Right kidney (tissue), 1 donor: ENCODE measurements at regions not wholly inside any gene's neighbourhood (a gene's known extent, or its start where the extent isn't known, plus 50 kb on each side); places are given as distances from the start of the nearest gene placed in this dataset.
"Not testable (repeated sequence)": the region's sequence is repeated elsewhere in the genome, so short reads cannot be mapped to it uniquely, and the experiment has no call there.

Experiments
- DNase-seq: peaks from one replicate; pipeline ENCODE4 v3.0.0-alpha.2; 2016

DNA sequence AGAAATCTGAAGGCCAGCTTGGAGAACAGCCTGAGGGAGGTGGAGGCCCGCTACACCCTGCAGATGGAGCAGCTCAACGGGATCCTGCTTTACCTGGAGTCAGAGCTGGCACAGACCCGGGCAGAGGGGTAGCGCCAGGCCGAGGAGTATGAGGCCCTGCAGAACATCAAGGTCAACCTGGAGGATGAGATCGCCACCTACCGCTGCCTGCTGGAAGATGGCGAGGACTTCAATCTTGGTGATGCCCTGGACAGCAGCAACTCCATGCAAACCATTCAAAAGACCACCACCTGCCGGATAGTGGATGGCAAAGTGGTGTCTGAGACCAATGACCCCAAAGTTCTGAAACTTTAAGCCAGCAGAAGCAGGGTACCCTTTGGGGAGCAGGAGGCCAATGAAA lies 318.4 kb downstream of the ZFHX3 start:
- DNase-seq, result not testable (repeated sequence)

DNA sequence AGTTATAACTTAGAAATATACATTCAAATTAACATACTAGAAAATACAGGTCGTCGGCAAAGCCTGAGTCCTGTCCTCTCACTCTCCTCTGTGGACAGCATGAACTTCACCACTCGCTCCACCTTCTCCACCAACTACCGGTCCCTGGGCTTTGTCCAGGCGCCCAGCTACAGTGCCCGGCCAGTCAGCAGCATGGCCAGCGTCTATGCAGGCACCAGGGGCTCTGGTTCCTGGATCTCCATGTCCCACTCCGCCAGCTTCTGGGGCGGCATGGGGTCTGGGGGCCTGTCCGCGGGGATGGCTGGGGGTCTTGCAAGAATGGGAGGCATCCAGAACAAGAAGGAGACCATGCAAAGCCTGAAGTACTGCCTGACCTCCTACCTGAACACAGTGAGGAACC lies 319.4 kb downstream of the ZFHX3 start:
- no peak for DNase-seq

DNA sequence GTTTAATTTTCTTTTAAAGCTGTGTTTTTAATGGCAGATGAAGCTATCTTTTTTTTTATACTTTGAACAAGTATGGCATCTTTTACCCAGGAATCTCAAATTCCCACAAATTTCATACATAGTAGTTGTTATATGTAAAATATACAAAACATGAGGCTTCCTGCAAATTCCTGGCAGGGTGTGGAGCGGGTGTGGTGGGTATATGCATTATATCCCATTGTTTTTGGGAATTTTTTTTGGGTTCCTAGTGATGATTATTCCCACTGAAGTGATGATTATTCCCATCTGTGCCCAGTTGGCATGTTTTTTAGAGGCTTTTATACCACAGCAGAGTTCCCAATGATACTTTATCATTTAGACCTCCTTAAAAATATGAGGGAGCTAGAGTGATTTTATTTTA lies 320.4 kb downstream of the ZFHX3 start:
- no peak for DNase-seq

DNA sequence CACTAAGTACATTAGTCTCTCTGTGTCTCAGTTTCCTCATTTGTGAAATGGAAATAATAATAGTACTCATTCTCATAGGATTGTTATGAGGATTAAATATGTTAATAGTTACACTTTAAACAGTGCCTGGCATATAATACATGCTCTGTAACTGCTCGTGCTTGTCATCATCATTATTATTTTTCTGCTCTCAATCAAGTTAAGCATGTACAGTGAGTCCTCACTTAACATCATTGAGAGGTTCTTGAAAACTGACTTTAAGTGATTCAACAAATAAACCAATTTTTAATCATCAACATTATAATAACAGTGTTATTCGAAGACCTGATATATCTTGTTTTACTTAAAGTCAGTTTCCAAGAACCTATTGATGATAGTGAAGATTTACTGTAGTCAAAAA lies 322.3 kb downstream of the ZFHX3 start:
- no peak for DNase-seq

DNA sequence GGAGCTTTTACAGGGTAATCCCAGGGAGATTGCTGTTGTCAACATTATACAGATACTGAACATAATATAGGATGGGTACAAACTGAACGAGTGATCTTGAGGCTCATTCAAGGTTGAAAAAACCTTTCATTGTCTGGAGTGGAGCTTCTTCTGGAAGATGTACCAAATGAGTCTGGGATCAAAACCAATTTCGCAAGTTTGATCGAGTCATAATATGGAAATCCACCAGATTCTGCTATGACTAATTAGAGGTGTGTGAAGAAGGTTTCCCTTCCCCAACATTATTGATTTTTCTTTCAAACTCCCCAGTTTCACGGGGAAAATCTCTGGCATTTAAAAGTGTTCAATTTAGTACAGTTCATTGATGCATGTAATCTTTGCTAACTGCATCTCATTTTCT lies 324.1 kb downstream of the ZFHX3 start:
- DNase-seq, result no peak

DNA sequence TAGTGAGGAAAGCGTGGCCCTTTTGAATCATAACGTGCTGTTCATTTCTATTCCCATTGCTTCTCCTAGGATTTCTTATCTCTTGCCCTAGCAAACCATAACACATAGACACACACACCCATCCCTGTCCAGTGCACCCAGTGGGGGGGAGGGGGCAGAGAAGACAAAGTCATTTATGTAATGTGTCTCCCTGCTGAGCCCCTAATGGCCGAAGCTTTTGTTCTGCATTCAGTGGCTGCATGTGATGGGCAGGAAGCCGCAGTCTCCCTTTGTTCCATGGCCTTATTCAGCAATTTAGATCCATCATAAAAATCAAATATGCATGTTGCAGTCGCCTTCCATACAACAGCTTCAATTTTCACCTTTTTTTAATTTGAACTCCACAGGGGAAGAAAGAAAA lies 325.4 kb downstream of the ZFHX3 start:
- DNase-seq, result no peak

DNA sequence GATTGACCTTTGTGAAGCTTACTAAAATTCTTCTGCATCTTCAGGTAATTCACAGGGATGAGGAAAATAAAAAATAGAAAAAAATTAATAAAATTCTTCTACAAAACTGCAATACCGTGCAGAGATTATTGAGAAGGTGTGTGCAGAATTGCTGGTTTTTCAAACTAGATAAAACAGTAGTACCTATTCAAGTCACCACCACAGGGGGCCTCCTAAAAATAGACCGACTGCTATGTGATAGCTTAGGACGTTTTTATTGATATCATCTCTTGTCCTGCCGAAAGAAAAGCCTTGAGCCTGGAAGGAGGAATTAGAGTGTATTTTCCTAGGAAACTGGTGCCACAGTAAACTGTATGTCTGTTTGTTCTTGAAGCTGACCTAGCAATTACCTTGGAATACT lies 325.9 kb downstream of the ZFHX3 start:
- DNase-seq, result no peak

DNA sequence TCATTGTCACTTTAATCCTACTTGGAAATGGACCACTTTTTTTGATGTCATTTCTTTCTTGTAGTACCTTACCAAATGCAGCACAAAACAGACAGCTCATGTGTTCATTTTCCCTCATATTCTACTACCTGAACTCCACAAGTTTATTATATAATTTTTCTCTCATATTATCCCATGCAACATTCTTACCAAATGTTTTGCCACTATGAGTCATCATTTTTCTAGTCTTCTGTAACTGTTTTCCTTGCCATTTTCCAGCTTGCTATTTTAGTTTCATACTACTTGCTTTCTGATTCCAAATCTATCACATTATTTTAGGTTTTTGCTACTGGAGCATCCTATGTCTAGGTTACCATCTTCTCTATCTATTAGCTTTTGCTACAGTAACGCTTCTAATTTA lies 332.7 kb downstream of the ZFHX3 start:
- no peak for DNase-seq

DNA sequence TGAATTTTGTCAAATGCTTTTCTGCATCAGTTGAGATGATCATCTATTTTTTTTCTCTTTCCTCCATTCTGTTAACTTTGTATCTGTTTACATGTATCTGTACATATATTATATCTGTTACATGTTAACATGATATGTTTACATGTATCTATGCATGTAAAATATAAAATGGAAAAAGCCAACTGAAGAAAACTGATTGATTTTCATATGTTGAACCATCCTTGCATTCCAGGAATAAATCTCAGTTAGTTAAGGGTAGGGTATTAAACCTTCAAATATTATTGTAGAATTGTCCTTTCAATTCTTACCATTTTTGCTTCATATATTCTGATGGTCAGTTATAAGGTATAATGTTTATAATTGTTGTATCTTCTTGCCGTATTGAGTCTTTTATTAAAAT lies 336.1 kb downstream of the ZFHX3 start:
- DNase-seq, result no peak

DNA sequence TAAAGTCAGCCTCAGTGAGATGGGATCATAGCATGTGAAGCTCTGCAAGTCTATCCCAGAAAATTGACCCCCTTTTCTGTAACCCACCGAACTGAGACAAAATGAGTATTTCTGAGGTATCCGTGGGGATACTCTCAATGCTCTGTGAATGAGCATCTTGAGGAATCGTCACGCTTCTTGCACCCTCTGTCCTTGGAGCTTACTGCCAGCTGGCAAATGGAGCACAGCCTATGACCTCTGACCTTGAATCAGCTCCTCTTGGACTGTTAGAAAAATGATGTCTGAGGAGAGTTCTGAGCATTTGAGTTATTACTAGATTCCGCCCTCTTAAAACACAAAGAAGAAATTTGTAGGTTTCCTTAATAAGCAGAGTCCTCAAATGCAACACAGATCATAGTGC lies 342.1 kb downstream of the ZFHX3 start:
- no peak for DNase-seq

DNA sequence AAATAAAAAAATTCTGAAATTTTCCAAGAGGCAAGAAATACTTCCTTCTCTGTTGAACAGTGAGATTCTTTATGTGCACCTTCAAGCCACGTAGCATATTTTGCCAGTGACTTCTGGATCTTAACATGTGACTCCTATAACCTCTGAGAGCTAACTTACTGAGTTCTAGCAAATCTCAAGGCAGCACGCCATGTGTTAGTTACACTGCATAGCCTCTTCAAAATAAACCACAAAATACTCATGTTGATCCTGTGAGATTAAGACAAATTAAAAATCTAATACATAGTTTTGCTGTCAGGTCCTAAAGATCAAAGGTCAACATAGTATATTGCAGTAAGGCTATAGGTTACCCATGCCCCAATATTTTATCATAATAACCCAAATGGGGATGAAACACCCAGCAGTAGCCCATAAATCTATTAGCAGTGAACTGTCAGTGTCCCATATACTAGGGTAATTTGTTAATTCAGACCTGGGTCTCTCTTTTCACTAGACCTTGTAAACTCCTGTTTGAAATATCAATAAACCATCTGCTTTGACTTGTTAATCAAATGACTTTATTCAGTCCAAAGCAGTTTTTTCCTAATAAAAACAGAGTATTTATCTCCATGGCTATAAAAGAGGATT lies 343.1 kb downstream of the ZFHX3 start:
- DNase-seq, result no peak

DNA sequence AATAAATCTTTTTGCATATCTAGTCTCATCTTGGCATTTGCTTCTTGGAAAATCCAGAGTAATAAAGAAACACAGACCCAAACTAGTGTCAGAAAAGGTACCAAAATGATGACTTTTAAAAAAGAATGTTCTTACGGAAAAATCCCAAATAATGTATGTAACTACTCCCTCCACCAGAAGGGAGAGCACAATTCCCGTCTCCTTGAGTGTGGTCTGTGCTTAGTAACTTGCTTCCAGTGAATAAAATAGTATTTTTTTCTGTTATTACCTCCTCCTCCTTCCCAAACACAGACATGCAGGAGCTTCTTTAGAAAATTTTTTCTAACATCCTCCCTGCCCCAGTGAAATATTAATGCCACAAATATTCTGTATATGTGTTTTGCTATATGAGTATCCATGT lies 358.1 kb downstream of the ZFHX3 start:
- DNase-seq, result no peak

DNA sequence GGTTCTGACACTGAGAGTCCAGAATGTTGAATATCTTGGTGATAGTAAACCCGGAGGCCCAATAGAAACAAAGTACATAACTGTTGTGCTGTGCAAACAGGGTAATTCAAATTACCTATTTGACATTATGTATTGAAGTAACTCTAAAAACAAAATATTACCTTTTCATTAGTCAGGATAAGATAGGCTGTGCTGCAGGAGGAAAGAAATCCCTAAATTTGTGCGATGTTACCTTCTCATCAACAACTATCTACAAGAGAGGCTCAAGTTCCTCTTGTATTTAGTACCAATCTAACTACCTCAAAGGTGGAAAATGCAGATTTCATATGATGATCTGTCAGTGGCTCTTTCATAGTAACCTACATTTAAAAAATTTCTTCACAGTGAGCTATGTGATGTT lies 367.2 kb downstream of the ZFHX3 start:
- no peak for DNase-seq

DNA sequence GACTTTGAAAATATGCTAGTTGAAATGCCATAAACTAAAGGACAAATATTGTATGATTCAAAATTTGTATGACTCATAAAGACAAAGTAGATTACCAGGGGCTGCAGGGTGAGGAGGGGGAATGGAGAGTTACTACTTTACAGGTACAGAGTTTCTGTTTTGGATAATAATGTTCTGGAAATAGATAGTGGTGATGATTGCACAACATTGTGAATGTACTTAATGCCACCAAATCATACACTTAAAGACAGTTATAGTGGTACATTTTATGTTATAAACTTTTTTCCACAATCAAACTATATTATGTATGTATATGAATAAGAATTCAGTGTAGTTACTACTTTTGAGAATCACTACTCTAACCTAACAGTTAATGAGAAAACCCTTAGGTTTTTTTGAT lies 368.1 kb downstream of the ZFHX3 start:
- DNase-seq, result no peak

DNA sequence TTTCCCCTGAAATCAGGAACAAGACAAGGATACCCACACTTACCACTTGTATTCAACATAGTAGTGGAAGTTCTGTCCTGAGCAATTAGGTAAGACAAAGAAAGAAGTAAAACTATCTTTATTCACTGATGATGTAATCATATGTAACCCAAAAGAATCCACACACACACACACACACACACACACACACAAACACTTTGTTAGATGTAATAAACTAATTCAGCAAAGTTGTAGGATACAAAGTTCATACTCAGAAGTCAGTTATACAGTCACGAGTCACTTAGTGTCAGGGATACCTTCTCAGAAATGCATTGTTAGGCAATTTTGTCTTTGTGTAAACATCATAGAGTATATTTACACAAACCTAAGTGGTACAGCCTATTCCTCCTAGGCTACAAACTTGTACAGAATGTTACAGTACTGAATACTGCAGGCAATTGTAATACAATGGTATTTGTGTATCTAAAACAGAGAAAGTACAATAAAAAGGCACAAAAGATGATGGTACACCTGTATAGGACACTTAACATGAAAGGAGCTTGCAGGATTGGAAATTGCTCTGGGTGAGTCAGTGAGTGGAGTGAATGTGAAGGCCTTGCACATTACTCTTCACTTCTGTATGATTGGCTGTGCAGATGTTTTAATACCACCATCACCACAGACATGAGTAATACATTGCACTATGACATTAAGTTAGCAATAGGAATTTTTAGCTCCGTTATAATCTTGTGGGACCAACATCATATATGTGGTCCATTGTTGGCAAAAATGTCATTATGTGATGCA lies 370.1 kb downstream of the ZFHX3 start:
- no peak for DNase-seq

DNA sequence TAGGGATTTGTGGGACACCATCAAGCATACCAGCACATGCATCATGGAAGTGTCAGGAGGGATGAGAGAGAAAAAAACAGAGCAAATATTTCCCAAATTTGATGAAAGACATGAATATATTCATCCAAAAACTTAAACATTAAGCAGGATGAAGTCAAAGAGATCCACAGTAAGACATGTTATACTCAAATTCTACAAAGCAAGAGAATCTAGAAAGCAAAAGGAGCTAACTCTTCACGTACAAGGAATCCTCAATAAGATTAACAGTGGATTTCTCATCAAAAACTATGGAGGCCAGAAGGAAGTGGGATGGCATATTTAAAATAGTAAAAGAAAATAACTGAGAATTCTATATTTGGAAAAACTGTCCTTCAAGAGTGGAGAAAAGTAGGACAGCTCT lies 374.8 kb downstream of the ZFHX3 start:
- DNase-seq, result no peak

DNA sequence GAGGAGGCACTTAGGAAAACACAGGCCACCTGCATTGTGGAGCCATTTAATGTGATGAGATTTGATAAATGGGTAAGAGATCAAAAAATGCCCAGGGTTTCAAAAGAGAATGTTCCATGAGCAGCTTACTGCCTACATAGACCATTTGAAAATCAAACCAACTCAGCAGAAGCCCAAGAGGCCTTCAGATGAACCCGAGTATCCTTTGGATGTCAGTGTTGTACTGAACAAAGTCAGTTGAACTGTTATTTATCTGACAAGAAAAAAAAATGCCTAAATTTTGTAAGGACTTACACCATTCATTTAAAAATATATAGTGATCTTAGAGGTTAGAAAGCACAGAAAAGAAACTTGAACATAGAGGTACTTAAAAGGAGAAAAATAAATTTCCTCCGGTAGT lies 381.7 kb downstream of the ZFHX3 start:
- no peak for DNase-seq

DNA sequence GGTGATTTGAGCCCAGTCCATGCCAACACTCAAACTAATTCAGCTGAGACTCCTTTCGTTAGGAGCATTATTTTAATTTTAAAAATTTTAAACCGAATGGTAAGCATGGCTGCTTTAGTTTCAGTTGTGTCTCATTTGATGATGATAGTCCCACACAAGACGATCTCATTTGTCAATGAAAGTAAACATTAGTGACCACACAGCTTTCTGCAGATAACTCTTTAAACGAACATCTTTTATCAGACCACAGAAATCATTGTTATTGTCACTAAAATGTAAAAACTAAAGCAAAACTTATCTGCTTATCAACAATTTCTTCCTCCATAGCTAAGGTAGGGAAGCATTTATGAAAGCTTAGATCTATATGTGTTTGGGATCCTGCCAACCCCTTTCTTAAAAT lies 382.2 kb downstream of the ZFHX3 start:
- DNase-seq, result no peak

DNA sequence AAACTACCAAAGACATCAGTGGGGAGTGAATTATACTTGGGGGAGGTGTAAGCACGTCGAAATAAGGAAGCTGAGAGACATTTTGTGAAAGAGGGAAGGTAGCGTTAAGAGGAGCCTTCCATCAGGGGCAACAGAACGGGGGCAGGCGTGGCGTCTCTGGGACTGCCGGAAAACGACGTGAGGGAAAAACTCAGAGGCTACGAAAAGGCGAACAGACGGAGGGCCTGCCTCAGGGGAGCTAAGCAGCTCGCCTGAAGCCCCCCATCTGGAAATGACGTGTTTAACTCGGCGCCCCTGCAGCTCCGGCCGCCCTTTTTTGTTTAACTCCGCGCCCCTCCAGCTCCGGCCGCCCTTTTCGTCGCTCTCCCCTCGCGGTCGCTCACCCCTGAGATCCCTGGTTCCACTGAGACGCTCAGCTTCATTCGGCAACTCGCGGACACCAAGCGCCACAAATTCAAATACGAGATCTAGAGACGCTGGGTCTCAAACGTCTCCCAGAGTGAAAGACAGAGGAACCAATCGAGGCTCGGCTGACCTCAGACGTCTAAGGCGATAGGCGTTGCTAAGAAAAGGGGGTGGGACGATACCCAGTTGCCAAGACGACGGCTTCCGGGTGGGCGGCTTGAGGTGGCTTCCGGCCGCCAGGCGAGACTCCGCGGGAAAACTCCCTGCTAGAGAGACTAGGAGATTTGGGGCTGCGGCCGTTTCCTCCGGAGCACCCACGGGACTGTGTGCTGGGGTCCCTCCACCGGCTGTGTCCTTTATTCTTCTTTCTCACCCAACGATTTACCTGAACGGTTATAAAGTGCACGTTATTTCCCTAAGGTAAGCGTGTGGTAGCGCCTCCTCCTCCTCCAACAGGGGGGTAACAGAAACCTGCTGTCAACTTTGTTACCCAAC lies 383.2 kb downstream of the ZFHX3 start:
- DNase-seq, result peak; percentile 89

DNA sequence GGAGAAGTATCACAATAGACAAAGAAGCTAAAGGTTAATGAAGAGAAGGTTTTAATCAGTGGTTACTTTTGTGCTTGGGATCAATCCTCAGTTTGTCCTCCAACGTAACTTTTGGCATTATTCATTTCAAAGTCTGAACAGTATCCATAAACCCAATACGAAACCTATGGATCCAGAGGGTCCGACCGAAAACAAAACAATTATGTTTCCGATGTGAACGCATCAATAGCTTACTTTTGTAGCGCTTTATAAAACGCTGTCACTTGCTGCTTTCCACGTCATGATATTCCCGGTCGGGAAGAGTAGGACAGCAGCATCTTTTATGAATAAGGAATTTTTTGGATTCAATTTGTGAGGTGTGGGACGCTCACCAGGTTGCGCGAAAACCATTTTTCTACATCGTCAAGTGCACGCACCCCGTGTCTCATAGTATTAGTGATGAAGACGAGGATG lies 383.8 kb downstream of the ZFHX3 start:
- DNase-seq, result no peak

DNA sequence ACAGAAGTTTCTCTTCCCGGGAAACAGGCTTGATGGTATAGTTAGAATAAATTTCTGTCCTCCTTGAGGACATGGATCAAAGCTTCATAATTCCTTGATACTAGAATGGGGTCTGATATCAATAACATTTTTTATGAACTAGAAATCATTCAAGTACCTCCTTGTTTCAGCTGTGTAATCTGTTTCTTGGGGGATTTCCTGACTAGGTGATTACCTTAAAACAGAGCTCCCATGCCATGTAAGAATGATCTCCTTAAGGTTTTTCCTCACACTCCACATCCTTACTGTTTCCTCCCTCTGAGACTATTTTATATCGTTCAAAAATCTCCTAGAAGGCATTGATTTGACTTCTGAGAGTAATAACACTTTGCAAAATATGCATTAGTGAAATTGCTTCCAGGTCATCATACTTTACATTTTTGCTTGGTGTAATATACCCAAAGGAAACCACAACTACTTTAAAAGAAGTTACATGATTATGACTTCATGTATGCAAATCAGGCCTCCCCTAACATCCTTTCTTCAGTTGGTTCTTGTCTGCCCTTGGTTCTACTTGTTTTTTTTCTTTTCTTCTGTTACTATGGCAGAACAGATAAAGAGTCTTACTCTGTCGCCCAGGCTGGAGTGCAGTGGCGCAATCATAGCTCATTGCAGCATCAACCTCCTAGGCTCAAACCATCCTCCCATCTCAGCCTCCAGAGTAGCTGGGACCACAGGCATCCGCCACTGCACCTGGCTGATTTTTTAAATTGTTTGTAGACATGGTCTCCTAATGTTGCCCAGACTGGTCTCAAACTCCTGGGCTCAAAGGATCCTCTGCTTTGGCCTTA lies 388.8 kb downstream of the ZFHX3 start:
- DNase-seq, result no peak

DNA sequence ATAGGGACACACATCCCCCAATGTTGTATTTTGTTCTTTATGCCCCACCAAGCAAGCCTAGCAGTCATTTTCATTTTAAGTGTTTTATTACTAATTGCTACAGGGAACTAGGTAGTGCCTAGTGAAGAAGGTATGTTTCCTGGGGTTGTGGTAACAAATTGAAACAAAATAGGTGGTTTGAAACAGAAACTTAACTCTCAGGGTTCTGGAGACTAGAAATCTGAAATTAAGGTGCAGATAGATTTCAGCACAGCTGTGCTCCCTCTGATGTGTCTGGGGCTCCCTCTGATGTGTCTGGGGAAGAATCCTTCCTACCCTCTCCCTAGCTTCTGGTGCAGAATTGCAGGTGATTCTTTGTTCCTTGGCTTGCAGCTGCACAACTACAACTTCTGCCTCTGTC lies 390.1 kb downstream of the ZFHX3 start:
- no peak for DNase-seq
